WTC11 (cell line): ENCODE measurements at regions not wholly inside any gene's neighbourhood (a gene's known extent, or its start where the extent isn't known, plus 50 kb on each side); places are given as distances from the start of the nearest gene placed in this dataset.

ENCODE experiments used
- ATAC-seq: fragments of 200-7000 bp; cut with Tn5 transposase; 2 replicates; pipeline ENCODE4 v1.10.0; 2021; ENCODE audit warnings: mild to moderate bottlenecking, moderate library complexity
- CTCF ChIA-PET: fragments of 300-600 bp; sonication (Branson Sonifier 250); formaldehyde crosslinking; loops from one replicate; lab custom pipeline; 2021; ENCODE audit warnings: antibody characterized with exemption; lab: Charles Lee
- POLR2A ChIA-PET: fragments of 350-600 bp; sonication (Branson Sonifier 250); formaldehyde crosslinking; loops from one replicate; lab custom pipeline; 2021; ENCODE audit warnings: antibody characterized with exemption; lab: Charles Lee
- DNase-seq: peaks from one replicate; pipeline ENCODE4 v3.0.0; 2021; ENCODE audit warnings: low spot score
- H3K27ac Mint-ChIP-seq: 2 replicates; pipeline ENCODE4 v1.8.0; 2021; ENCODE audit warnings: mixed read lengths
- H3K27me3 Mint-ChIP-seq: 2 replicates; pipeline ENCODE4 v1.8.0; 2021; ENCODE audit warnings: low read depth, mild to moderate bottlenecking, moderate library complexity, mixed read lengths
- H3K36me3 Mint-ChIP-seq: 2 replicates; pipeline ENCODE4 v1.8.0; 2021; ENCODE audit warnings: mixed read lengths
- H3K4me1 Mint-ChIP-seq: 2 replicates; pipeline ENCODE4 v1.8.0; 2022; ENCODE audit warnings: mixed read lengths
- H3K4me3 Mint-ChIP-seq: 2 replicates; pipeline ENCODE4 v1.8.0; 2021; ENCODE audit warnings: mild to moderate bottlenecking, moderate library complexity, mixed read lengths
- H3K9me3 Mint-ChIP-seq: 2 replicates; pipeline ENCODE4 v1.8.0; 2021; ENCODE audit warnings: mixed read lengths
- ATF3 ChIP-seq: sonication (generic); formaldehyde crosslinking; conservative IDR thresholded peaks from 2 replicates; pipeline ENCODE4 v1.8.1; 2022; ENCODE audit warnings: mild to moderate bottlenecking, missing genetic modification reagents
- CTCF ChIP-seq: fragments of 200-600 bp; IDR thresholded peaks from 2 replicates; pipeline ENCODE4 v1.8.0; 2022; ENCODE audit warnings: antibody characterized with exemption
- E2F5 ChIP-seq: sonication (generic); formaldehyde crosslinking; IDR thresholded peaks from 2 replicates; pipeline ENCODE4 v1.8.1; 2022; ENCODE audit warnings: mild to moderate bottlenecking, moderate library complexity, missing genetic modification reagents
- MLX ChIP-seq: sonication (generic); formaldehyde crosslinking; IDR thresholded peaks from 2 replicates; pipeline ENCODE4 v1.8.1; 2023; ENCODE audit warnings: mild to moderate bottlenecking, missing genetic modification reagents, moderate library complexity
- MYBL2 ChIP-seq: sonication (generic); formaldehyde crosslinking; IDR thresholded peaks from 2 replicates; pipeline ENCODE4 v1.8.1; 2023; ENCODE audit warnings: mild to moderate bottlenecking, moderate library complexity, missing genetic modification reagents
- SOX15 ChIP-seq: fragments of 250-450 bp; sonication (Bioruptor Pico); IDR thresholded peaks from 2 replicates; pipeline ENCODE4 v1.9.0; 2021; ENCODE audit warnings: mild to moderate bottlenecking
- TEAD4 ChIP-seq: sonication (generic); formaldehyde crosslinking; IDR thresholded peaks from 2 replicates; pipeline ENCODE4 v1.8.0; 2022; ENCODE audit warnings: mild to moderate bottlenecking, missing genetic modification reagents
- TP53 ChIP-seq: sonication (generic); formaldehyde crosslinking; IDR thresholded peaks from 2 replicates; pipeline ENCODE4 v1.8.1; 2023; ENCODE audit warnings: mild to moderate bottlenecking, missing genetic modification reagents
- ZBTB21 ChIP-seq: sonication (generic); formaldehyde crosslinking; IDR thresholded peaks from 2 replicates; pipeline ENCODE4 v1.8.1; 2023; ENCODE audit warnings: mild to moderate bottlenecking, missing genetic modification reagents, borderline replicate concordance
- ZNF121 ChIP-seq: sonication (generic); formaldehyde crosslinking; IDR thresholded peaks from 2 replicates; pipeline ENCODE4 v1.8.0; 2023; ENCODE audit warnings: missing genetic modification reagents
- ZNF138 ChIP-seq: sonication (generic); formaldehyde crosslinking; conservative IDR thresholded peaks from 2 replicates; pipeline ENCODE4 v1.8.1; 2022; ENCODE audit warnings: mild to moderate bottlenecking, moderate library complexity, missing genetic modification reagents
- TF ChIP-seq, protein P1 (sequence below): sonication (generic); formaldehyde crosslinking; IDR thresholded peaks from 2 replicates; pipeline ENCODE4 v1.8.1; 2022; ENCODE audit warnings: low read depth, missing genetic modification reagents, borderline replicate concordance
- TF ChIP-seq, protein P2 (sequence below): sonication (generic); formaldehyde crosslinking; IDR thresholded peaks from 2 replicates; pipeline ENCODE4 v1.8.0; 2023; ENCODE audit warnings: missing genetic modification reagents
- TF ChIP-seq, protein P3 (sequence below): fragments of 250-450 bp; sonication (Bioruptor Pico); IDR thresholded peaks from 2 replicates; pipeline ENCODE4 v1.9.0; 2021; ENCODE audit warnings: moderate library complexity, mild to moderate bottlenecking, inconsistent platforms, borderline replicate concordance

DNA sequence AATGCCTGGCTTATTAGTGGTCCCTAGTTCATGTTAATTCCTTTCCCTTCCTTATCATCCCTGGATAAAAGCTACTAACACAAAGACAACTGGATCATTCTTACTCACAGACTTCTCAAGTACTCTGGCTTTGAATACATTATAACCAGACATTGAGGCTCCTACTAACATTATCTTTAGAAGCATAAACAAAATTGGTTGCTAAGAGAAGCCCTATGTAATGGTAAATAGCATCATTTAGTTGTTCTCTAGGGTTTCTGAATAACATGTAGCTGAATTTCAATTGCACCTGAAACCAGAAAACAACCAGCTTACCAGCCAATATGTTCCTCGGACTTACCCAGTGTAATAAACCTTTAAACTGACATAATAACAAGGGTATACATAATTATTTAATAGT lies 114.1 kb upstream of the NCKAP5 start (continued):
- TF ChIP-seq, protein P1, sequence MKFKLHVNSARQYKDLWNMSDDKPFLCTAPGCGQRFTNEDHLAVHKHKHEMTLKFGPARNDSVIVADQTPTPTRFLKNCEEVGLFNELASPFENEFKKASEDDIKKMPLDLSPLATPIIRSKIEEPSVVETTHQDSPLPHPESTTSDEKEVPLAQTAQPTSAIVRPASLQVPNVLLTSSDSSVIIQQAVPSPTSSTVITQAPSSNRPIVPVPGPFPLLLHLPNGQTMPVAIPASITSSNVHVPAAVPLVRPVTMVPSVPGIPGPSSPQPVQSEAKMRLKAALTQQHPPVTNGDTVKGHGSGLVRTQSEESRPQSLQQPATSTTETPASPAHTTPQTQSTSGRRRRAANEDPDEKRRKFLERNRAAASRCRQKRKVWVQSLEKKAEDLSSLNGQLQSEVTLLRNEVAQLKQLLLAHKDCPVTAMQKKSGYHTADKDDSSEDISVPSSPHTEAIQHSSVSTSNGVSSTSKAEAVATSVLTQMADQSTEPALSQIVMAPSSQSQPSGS (CRISPR knock-in tag): no peak
- TF ChIP-seq ZNF121 (CRISPR knock-in tag) (no peak), SOX15 (CRISPR knock-in tag) (no peak), TP53 (CRISPR knock-in tag) (no peak)

DNA sequence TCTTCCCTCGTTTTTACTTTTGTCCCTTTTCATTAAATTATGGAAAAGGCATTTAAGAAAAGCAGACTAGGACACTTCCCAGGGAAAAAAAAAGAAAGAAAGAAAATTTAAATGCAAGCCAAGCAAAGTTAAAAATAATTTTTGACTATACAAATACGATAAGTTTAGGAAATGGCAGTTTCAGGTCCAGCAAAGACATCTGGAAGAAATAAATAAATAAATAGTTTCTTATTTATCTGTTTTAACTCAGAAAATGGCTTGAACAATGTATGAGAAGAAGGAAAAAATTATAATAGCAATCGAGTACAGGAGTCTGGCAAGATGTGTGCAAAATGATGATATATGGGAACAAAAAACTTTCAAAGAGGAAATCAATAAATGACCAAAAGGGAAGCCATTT lies 114.6 kb upstream of the NCKAP5 start:
- CTCF ChIA-PET: no interaction called here
- H3K4me1 Mint-ChIP-seq: no peaks in the 10 kb centered on the region
- no peak overlapping the region for H3K4me3 Mint-ChIP-seq

More for the DNA sequence above, 114.6 kb upstream of the NCKAP5 start:
- DNase-seq (no peak), ATAC-seq (no peak)
- no peaks in the 10 kb centered on the region for H3K9me3 Mint-ChIP-seq
- H3K36me3 Mint-ChIP-seq: no peaks in the 10 kb centered on the region
- H3K27ac Mint-ChIP-seq: no peak overlapping the region
- TF ChIP-seq TEAD4 (CRISPR knock-in tag) (no peak), ZNF121 (CRISPR knock-in tag) (no peak), ZNF138 (no peak), CTCF (no peak), ATF3 (CRISPR knock-in tag) (no peak), E2F5 (CRISPR knock-in tag) (no peak), ZBTB21 (CRISPR knock-in tag) (no peak), MLX (CRISPR knock-in tag) (no peak), MYBL2 (CRISPR knock-in tag) (no peak)
- TF ChIP-seq, protein P2, sequence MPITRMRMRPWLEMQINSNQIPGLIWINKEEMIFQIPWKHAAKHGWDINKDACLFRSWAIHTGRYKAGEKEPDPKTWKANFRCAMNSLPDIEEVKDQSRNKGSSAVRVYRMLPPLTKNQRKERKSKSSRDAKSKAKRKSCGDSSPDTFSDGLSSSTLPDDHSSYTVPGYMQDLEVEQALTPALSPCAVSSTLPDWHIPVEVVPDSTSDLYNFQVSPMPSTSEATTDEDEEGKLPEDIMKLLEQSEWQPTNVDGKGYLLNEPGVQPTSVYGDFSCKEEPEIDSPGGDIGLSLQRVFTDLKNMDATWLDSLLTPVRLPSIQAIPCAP: no peak
- TF ChIP-seq, protein P3, sequence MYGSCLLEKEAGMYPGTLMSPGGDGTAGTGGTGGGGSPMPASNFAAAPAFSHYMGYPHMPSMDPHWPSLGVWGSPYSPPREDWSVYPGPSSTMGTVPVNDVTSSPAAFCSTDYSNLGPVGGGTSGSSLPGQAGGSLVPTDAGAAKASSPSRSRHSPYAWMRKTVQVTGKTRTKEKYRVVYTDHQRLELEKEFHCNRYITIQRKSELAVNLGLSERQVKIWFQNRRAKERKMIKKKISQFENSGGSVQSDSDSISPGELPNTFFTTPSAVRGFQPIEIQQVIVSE: no peak
- H3K27me3 Mint-ChIP-seq: no peaks in the 10 kb centered on the region; the same call in 1 of the 2 replicates
- POLR2A ChIA-PET: no interaction called here
